ENCODE measurements at regions not wholly inside any gene's neighbourhood (a gene's known extent, or its start where the extent isn't known, plus 50 kb on each side); places are given as distances from the start of the nearest gene placed in this dataset.

- POLR2A ChIA-PET = no interaction called here
- Histone ChIP-seq H3K4me2 (ENCODE audit: low read depth, low read length) (no peak overlapping the region), H3K79me2 (ENCODE audit: insufficient read depth, low read length) (no peaks in the 10 kb centered on the region), H3K36me3 (replicated peaks in 1 of 2; ENCODE audit: control insufficient read depth in 1 of 2, insufficient read depth in 2 of 2, low read length in 2 of 2) (no peaks in the 10 kb centered on the region), H3K27me3 (ENCODE audit: control insufficient read depth in 1 of 2, insufficient read depth in 2 of 2, low read length in 2 of 2) (no peaks in the 10 kb centered on the region), H3K4me1 (ENCODE audit: insufficient read depth, low read length) (peaks cover 25% of the 10 kb centered on the region), H2AFZ (ENCODE audit: low read length) (no peak overlapping the region), H3K9ac (ENCODE audit: insufficient read depth, low read depth, low read length) (no peak overlapping the region), H4K20me1 (ENCODE audit: insufficient read depth, low read length) (no peaks in the 10 kb centered on the region), H3K27ac (ENCODE audit: extremely low read length, insufficient read depth, low read length) (no peak overlapping the region), H3K9me3 (ENCODE audit: low read length) (no peaks in the 10 kb centered on the region), H3K4me3 (replicated peaks in 1 of 3; ENCODE audit: insufficient read depth in 1 of 3, low read depth in 2 of 3, low read length in 3 of 3) (no peak overlapping the region)
- DNase-seq (ENCODE audit: low spot score) (no peak), ATAC-seq (no peak), FAIRE-seq (no peak)
- intact Hi-C loops (cut with micrococcal nuclease; ENCODE audit: unreplicated experiment) = no loop called here
- in situ Hi-C loops (cut with HindIII; ENCODE audit: extremely low pct_ligation_motif_present, low pct_unique_long_range_greater_than_20kb) = no loop called here
- WGBS (ENCODE audit: low lambda C conversion rate) = 20% methylated on average over 5 of the region's 5 CpGs
- CTCF ChIA-PET (ENCODE audit: low intra/inter-chr PET ratio, low total read pairs) = no interaction called here
- no TSS peak for BruUV-seq (replicated peaks)
- TF ChIP-seq SRSF4 (IDR thresholded peaks at IDR 0.05; ENCODE audit: low read depth, low read length, poor library complexity, severe bottlenecking) (no peak), BHLHE40 (IDR thresholded peaks at IDR 0.05; ENCODE audit: low read length) (0 out of 2 replicates have a peak, but pooled peaks have one; percentile 33), ZNF792 (CRISPR knock-in tag; IDR thresholded peaks at IDR 0.05) (peak; percentile 97)
- TF ChIP-seq, protein P1, sequence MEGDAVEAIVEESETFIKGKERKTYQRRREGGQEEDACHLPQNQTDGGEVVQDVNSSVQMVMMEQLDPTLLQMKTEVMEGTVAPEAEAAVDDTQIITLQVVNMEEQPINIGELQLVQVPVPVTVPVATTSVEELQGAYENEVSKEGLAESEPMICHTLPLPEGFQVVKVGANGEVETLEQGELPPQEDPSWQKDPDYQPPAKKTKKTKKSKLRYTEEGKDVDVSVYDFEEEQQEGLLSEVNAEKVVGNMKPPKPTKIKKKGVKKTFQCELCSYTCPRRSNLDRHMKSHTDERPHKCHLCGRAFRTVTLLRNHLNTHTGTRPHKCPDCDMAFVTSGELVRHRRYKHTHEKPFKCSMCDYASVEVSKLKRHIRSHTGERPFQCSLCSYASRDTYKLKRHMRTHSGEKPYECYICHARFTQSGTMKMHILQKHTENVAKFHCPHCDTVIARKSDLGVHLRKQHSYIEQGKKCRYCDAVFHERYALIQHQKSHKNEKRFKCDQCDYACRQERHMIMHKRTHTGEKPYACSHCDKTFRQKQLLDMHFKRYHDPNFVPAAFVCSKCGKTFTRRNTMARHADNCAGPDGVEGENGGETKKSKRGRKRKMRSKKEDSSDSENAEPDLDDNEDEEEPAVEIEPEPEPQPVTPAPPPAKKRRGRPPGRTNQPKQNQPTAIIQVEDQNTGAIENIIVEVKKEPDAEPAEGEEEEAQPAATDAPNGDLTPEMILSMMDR (CRISPR knock-in tag; IDR thresholded peaks at IDR 0.05) = peak; percentile 26; the same call in 1 of the 2 replicates
Observed at GRCh38 chr17:59451706-59452105, 113.7 kb upstream of the DHX40 start.

- 44% methylated on average over 2 of the region's 3 CpGs for WGBS (ENCODE audit: low lambda C conversion rate)
- CTCF ChIA-PET (ENCODE audit: low intra/inter-chr PET ratio, low total read pairs) = no interaction called here
- Histone ChIP-seq H3K4me1 (ENCODE audit: insufficient read depth, low read length) (peaks cover 36% of the 10 kb centered on the region), H3K27ac (ENCODE audit: extremely low read length, insufficient read depth, low read length) (peak overlapping the region; percentile 16), H3K9me3 (ENCODE audit: low read length) (no peaks in the 10 kb centered on the region), H4K20me1 (ENCODE audit: insufficient read depth, low read length) (no peaks in the 10 kb centered on the region), H3K79me2 (ENCODE audit: insufficient read depth, low read length) (no peaks in the 10 kb centered on the region), H3K4me2 (ENCODE audit: low read depth, low read length) (peak overlapping the region; percentile 80), H3K27me3 (ENCODE audit: control insufficient read depth in 1 of 2, insufficient read depth in 2 of 2, low read length in 2 of 2) (no peaks in the 10 kb centered on the region), H3K36me3 (replicated peaks in 1 of 2; ENCODE audit: control insufficient read depth in 1 of 2, insufficient read depth in 2 of 2, low read length in 2 of 2) (no peaks in the 10 kb centered on the region), H2AFZ (ENCODE audit: low read length) (no peak overlapping the region), H3K9ac (ENCODE audit: insufficient read depth, low read depth, low read length) (no peak overlapping the region), H3K4me3 (replicated peaks in 1 of 3; ENCODE audit: insufficient read depth in 1 of 3, low read depth in 2 of 3, low read length in 3 of 3) (peak overlapping the region in 2 of 3 experiments; percentile 14 to 34; a peak in 1 of 6 replicates)
- BruUV-seq (replicated peaks) = no TSS peak
- no peak for DNase-seq (ENCODE audit: low spot score)
- intact Hi-C loops (cut with micrococcal nuclease; ENCODE audit: unreplicated experiment) (no loop called here), in situ Hi-C loops (cut with HindIII; ENCODE audit: extremely low pct_ligation_motif_present, low pct_unique_long_range_greater_than_20kb) (no loop called here)
- FAIRE-seq = no peak
- no peak; the same call in 1 of the 3 replicates for ATAC-seq
- POLR2A ChIA-PET = interaction anchor here (1.0 kb wide), 1 partner anchor 10 kb away, joined by 5 read pairs; no protein-coding TSS in a partner anchor
- TF ChIP-seq BRD4 (CRISPR knock-in tag; IDR thresholded peaks at IDR 0.05) (no peak), NAIF1 (CRISPR knock-in tag; IDR thresholded peaks at IDR 0.05; ENCODE audit: borderline replicate concordance) (no peak), WIZ (CRISPR knock-in tag; IDR thresholded peaks at IDR 0.05) (0 out of 2 replicates have a peak, but pooled peaks have one; percentile 50), ZNF878 (CRISPR knock-in tag; IDR thresholded peaks at IDR 0.05) (no peak), ZFP36 (IDR thresholded peaks at IDR 0.05; ENCODE audit: borderline replicate concordance, low read depth, low read length, partially characterized antibody) (no peak), MLLT10 (CRISPR knock-in tag; IDR thresholded peaks at IDR 0.05) (no peak), ZNF737 (CRISPR knock-in tag; IDR thresholded peaks at IDR 0.05; ENCODE audit: borderline replicate concordance) (0 out of 2 replicates have a peak, but pooled peaks have one; percentile 21), CHD4 (IDR thresholded peaks at IDR 0.05; ENCODE audit: borderline replicate concordance, low read length) (no peak), ZZZ3 (CRISPR knock-in tag; IDR thresholded peaks at IDR 0.05; ENCODE audit: borderline replicate concordance) (no peak)
- TF ChIP-seq, protein P2, sequence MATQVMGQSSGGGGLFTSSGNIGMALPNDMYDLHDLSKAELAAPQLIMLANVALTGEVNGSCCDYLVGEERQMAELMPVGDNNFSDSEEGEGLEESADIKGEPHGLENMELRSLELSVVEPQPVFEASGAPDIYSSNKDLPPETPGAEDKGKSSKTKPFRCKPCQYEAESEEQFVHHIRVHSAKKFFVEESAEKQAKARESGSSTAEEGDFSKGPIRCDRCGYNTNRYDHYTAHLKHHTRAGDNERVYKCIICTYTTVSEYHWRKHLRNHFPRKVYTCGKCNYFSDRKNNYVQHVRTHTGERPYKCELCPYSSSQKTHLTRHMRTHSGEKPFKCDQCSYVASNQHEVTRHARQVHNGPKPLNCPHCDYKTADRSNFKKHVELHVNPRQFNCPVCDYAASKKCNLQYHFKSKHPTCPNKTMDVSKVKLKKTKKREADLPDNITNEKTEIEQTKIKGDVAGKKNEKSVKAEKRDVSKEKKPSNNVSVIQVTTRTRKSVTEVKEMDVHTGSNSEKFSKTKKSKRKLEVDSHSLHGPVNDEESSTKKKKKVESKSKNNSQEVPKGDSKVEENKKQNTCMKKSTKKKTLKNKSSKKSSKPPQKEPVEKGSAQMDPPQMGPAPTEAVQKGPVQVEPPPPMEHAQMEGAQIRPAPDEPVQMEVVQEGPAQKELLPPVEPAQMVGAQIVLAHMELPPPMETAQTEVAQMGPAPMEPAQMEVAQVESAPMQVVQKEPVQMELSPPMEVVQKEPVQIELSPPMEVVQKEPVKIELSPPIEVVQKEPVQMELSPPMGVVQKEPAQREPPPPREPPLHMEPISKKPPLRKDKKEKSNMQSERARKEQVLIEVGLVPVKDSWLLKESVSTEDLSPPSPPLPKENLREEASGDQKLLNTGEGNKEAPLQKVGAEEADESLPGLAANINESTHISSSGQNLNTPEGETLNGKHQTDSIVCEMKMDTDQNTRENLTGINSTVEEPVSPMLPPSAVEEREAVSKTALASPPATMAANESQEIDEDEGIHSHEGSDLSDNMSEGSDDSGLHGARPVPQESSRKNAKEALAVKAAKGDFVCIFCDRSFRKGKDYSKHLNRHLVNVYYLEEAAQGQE (IDR thresholded peaks at IDR 0.05; ENCODE audit: borderline replicate concordance in 1 of 2, low read depth in 1 of 2, low read length in 2 of 2) = 0 out of 4 replicates have a peak, but pooled peaks of 1 of the 2 experiments have one; percentile 12
Observed at GRCh38 chr17:59454633-59455105, 110.7 kb upstream of the DHX40 start.
